Epithelial cell of proximal tubule (primary cell): ENCODE measurements at regions not wholly inside any gene's neighbourhood (a gene's known extent, or its start where the extent isn't known, plus 50 kb on each side); places are given as distances from the start of the nearest gene placed in this dataset.
A peak's percentile ranks its signal among the peaks of the same experiment; 100 is the strongest.

Experiments used
- DNase-seq: peaks from one replicate; pipeline ENCODE4 v3.0.0-alpha.2; 2011; ENCODE audit warnings: low read depth
- H3K4me3 ChIP-seq: 2 replicates; pipeline ENCODE4 v1.5.1; 2011; ENCODE audit warnings: low read depth, mild to moderate bottlenecking, low read length
- CTCF ChIP-seq: conservative IDR thresholded peaks from 2 replicates; pipeline ENCODE4 v1.5.1; 2012; ENCODE audit warnings: low read depth, mild to moderate bottlenecking, low read length

DNA sequence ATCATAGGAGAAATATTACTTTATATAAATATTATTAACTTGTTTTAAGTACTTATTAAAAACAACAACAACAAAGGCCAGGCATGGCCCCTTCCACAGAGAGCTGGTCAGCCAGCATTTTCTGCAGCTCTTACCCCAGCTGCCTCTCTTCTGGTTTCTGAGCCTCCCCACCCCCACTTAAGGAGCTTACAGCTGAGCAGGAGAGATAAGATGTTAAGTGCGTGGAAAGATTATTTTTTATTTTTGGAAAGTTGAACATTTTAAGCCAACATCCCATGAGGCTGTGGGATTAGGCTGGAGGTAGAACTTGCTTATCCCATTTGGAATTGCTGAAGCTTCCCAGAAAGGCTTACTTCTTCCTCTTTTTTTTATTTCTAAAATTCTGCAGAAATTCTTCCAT, 401.2 kb downstream of the SEC14L1 start:
- no peak for DNase-seq
- no peak overlapping the region for H3K4me3 ChIP-seq
- no peak for TF ChIP-seq CTCF

- DNase-seq, result peak; percentile 18
- no peak overlapping the region for H3K4me3 ChIP-seq
- peak; percentile 96 for TF ChIP-seq CTCF
These were observed 402.1 kb downstream of the SEC14L1 start for GRCh38 chr17:77542551-77543490.

- TF ChIP-seq CTCF, result no peak
- DNase-seq, result no peak
These were observed 403.0 kb downstream of the SEC14L1 start for GRCh38 chr17:77543801-77544200.

DNA sequence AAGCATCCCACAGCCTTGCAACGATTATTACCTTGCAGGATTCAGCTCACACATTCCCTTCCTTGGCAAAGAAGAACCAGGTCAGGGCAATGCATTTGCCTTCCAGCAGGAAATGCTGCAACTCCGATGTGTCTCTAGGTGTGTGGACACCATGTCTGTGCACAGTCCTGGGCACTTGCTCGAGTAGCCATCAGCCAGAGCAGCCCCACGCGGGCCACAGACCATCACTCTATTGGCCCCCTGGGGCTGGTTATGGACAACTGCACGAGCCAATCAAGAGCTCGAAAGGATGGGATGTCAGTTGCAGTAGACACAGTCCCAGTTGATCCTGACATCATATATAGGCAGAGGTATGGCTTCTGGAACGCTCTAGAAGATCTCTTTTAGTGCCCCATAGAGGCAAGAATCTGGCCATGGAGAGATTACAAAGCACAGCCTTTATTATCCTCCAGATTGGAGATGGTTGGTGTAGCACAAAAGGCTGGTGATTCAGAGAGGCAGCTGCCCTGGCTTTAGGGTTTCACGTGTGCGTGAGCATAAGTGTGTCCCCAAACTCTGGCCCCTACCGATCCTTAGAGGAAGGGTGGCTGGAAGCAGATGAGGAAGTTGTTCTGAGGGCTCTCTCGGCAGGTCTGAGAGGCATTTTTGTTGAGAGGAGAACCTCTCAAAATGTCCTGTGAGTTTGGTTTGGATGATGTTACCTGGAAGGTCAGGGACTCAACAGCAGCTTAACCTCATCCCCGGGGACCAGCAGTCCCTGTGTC, 403.8 kb downstream of the SEC14L1 start:
- no peak for DNase-seq
- no peak for TF ChIP-seq CTCF
- no peak overlapping the region for H3K4me3 ChIP-seq

More at GRCh38 chr17:77543801-77544200, 403.0 kb downstream of the SEC14L1 start:
- no peak overlapping the region for H3K4me3 ChIP-seq

GRCh38 chr17:77546772-77547241, 406.0 kb downstream of the SEC14L1 start:
- TF ChIP-seq CTCF, result no peak
- no peak for DNase-seq
- no peak overlapping the region for H3K4me3 ChIP-seq

DNA sequence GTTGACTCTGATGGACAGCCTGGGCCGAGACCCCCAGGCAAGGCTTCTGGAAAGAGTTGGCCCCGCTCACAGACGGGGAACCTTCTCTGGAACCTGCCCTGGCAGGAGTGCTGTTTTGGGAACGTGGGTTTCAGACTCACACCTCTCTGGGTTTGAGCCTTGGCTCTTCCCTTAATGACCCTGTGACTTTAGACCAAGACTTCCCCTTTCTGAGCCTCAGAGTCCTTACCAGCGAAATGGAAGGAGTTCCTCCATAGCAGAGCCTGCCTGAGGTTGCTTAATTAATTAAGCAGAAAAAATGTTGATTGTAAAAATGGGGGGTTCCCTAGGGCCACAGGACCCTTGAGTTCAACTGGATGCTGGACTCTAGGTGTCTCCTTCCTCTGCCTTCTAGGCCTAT, 408.2 kb downstream of the SEC14L1 start:
- TF ChIP-seq CTCF, result no peak
- no peak overlapping the region for H3K4me3 ChIP-seq
- DNase-seq, result no peak
